CD4-positive, CD25-positive, alpha-beta regulatory T cell (primary cell): ENCODE measurements at regions not wholly inside any gene's neighbourhood (a gene's known extent, or its start where the extent isn't known, plus 50 kb on each side); places are given as distances from the start of the nearest gene placed in this dataset.
A peak's percentile ranks its signal among the peaks of the same experiment; 100 is the strongest.

ENCODE experiments used
- ATAC-seq, 2 donors: fragments of 150-1000 bp; cut with Tn5 transposase; one replicate each; pipeline ENCODE4 v1.10.0; 2021; ENCODE audit warnings: low read depth in 2 of 2, moderate number of reproducible peaks in 2 of 2, moderate library complexity in 1 of 2
- DNase-seq, 3 donors: peaks; one replicate each; pipeline versions ENCODE4 v3.0.0 to v3.0.0-alpha.2; 2012 to 2022; ENCODE audit warnings: mixed read lengths in 1 of 3
- H3K27ac ChIP-seq: one replicate; pipeline ENCODE4 v1.7.0; 2013; ENCODE audit warnings: mild to moderate bottlenecking, low read length; ENCODE audit not compliant: insufficient read depth, poor library complexity, severe bottlenecking
- H3K27me3 ChIP-seq: one replicate; pipeline ENCODE4 v1.7.0; 2013; ENCODE audit warnings: low read length; ENCODE audit not compliant: control insufficient read depth, insufficient read depth
- H3K36me3 ChIP-seq: one replicate; pipeline ENCODE4 v1.7.0; 2013; ENCODE audit warnings: mild to moderate bottlenecking, low read length, moderate library complexity; ENCODE audit not compliant: control insufficient read depth, insufficient read depth
- H3K4me1 ChIP-seq: 2 replicates; pipeline ENCODE4 v1.7.0; 2013; ENCODE audit warnings: mild to moderate bottlenecking, low read length; ENCODE audit not compliant: insufficient read depth, control insufficient read depth, poor library complexity, severe bottlenecking
- H3K4me3 ChIP-seq: one replicate; pipeline ENCODE4 v1.7.0; 2013; ENCODE audit warnings: low read depth, mild to moderate bottlenecking, low read length, moderate library complexity
- H3K9me3 ChIP-seq, 2 experiments: 1 replicate in 1 of 2; 2 replicates in 1 of 2; pipeline ENCODE4 v1.7.0; 2013; ENCODE audit warnings: low read length in 2 of 2, mild to moderate bottlenecking in 1 of 2, moderate library complexity in 1 of 2; ENCODE audit not compliant: control insufficient read depth in 2 of 2
- H3K27ac Mint-ChIP-seq, 3 donors: one replicate each; pipeline ENCODE4 v1.8.0; 2020 to 2022; ENCODE audit warnings: mild to moderate bottlenecking in 3 of 3, mixed read lengths in 3 of 3, moderate library complexity in 2 of 3
- H3K27me3 Mint-ChIP-seq: one replicate; pipeline ENCODE4 v1.8.0; 2022; ENCODE audit warnings: mild to moderate bottlenecking, mixed read lengths
- H3K36me3 Mint-ChIP-seq: one replicate; pipeline ENCODE4 v1.8.0; 2020; ENCODE audit warnings: mixed read lengths
- H3K4me1 Mint-ChIP-seq, 4 donors: one replicate each; pipeline ENCODE4 v1.8.0; 2020 to 2022; ENCODE audit warnings: mixed read lengths in 4 of 4, mild to moderate bottlenecking in 1 of 4
- H3K4me3 Mint-ChIP-seq, 4 donors: one replicate each; pipeline ENCODE4 v1.8.0; 2020 to 2022; ENCODE audit warnings: mild to moderate bottlenecking in 4 of 4, mixed read lengths in 4 of 4, moderate library complexity in 3 of 4
- H3K9me3 Mint-ChIP-seq, 7 donors: one replicate each; pipeline ENCODE4 v1.8.0; 2020 to 2022; ENCODE audit warnings: mixed read lengths in 7 of 7, mild to moderate bottlenecking in 3 of 7, moderate library complexity in 2 of 7

- ATAC-seq (no peak), DNase-seq (no peak)
- no peak overlapping the region for H3K27ac Mint-ChIP-seq
- Histone ChIP-seq H3K36me3 (no peaks in the 10 kb centered on the region), H3K4me1 (no peaks in the 10 kb centered on the region), H3K4me3 (no peak overlapping the region), H3K27me3 (no peaks in the 10 kb centered on the region), H3K27ac (no peak overlapping the region), H3K9me3 (peaks cover 0 to 2% of the 10 kb centered on the region in 2 experiments)
- no peaks in the 10 kb centered on the region for H3K36me3 Mint-ChIP-seq
- H3K4me1 Mint-ChIP-seq = no peaks in the 10 kb centered on the region
- no peak overlapping the region for H3K4me3 Mint-ChIP-seq
- H3K9me3 Mint-ChIP-seq = peaks cover 0 to 22% (median 2%) of the 10 kb centered on the region in 7 donors
- no peaks in the 10 kb centered on the region for H3K27me3 Mint-ChIP-seq
Measured at GRCh38 chr18:42392926-42393325, 437.9 kb downstream of the PIK3C3 start.

GRCh38 chr18:42394238-42394637 lies 439.2 kb downstream of the PIK3C3 start:
- Histone ChIP-seq H3K4me3 (no peak overlapping the region), H3K27ac (no peak overlapping the region), H3K4me1 (no peaks in the 10 kb centered on the region), H3K27me3 (no peaks in the 10 kb centered on the region), H3K9me3 (peaks cover 0 to 2% of the 10 kb centered on the region in 2 experiments), H3K36me3 (no peaks in the 10 kb centered on the region)
- no peaks in the 10 kb centered on the region for H3K36me3 Mint-ChIP-seq
- DNase-seq (no peak), ATAC-seq (no peak)
- H3K27ac Mint-ChIP-seq = no peak overlapping the region
- no peaks in the 10 kb centered on the region for H3K27me3 Mint-ChIP-seq
- peaks cover 0 to 25% (median 2%) of the 10 kb centered on the region in 7 donors for H3K9me3 Mint-ChIP-seq
- H3K4me1 Mint-ChIP-seq = no peaks in the 10 kb centered on the region
- no peak overlapping the region for H3K4me3 Mint-ChIP-seq

GRCh38 chr18:42401131-42401673 lies 446.2 kb downstream of the PIK3C3 start:
- Mint-ChIP-seq H3K27ac (no peak overlapping the region), H3K27me3 (no peaks in the 10 kb centered on the region), H3K4me1 (no peaks in the 10 kb centered on the region), H3K4me3 (no peak overlapping the region), H3K36me3 (no peaks in the 10 kb centered on the region), H3K9me3 (peaks cover 0 to 21% (median 4%) of the 10 kb centered on the region in 7 donors)
- ATAC-seq (no peak), DNase-seq (no peak)
- H3K36me3 ChIP-seq = no peaks in the 10 kb centered on the region
- H3K27me3 ChIP-seq = no peaks in the 10 kb centered on the region
- H3K9me3 ChIP-seq = no peaks in the 10 kb centered on the region
- H3K4me1 ChIP-seq = no peaks in the 10 kb centered on the region
- no peak overlapping the region for H3K4me3 ChIP-seq
- H3K27ac ChIP-seq = no peak overlapping the region

- ATAC-seq = no peak
Measured at GRCh38 chr18:42404151-42404550, 449.1 kb downstream of the PIK3C3 start.

GRCh38 chr18:42409005-42409404 lies 454.0 kb downstream of the PIK3C3 start:
- no peak for ATAC-seq
- Histone ChIP-seq H3K4me3 (no peak overlapping the region), H3K27ac (no peak overlapping the region), H3K27me3 (no peaks in the 10 kb centered on the region), H3K9me3 (no peaks in the 10 kb centered on the region), H3K4me1 (no peaks in the 10 kb centered on the region), H3K36me3 (no peaks in the 10 kb centered on the region)
- no peak overlapping the region for H3K27ac Mint-ChIP-seq
- no peaks in the 10 kb centered on the region for H3K4me1 Mint-ChIP-seq
- no peak for DNase-seq
- peaks cover 3 to 40% (median 9%) of the 10 kb centered on the region in 7 donors for H3K9me3 Mint-ChIP-seq
- H3K36me3 Mint-ChIP-seq = no peaks in the 10 kb centered on the region
- H3K4me3 Mint-ChIP-seq = no peak overlapping the region
- H3K27me3 Mint-ChIP-seq = no peaks in the 10 kb centered on the region

More at GRCh38 chr18:42404151-42404550, 449.1 kb downstream of the PIK3C3 start:
- Histone ChIP-seq H3K4me3 (no peak overlapping the region), H3K4me1 (no peaks in the 10 kb centered on the region), H3K36me3 (no peaks in the 10 kb centered on the region), H3K27me3 (no peaks in the 10 kb centered on the region), H3K27ac (no peak overlapping the region), H3K9me3 (no peaks in the 10 kb centered on the region)
- H3K4me1 Mint-ChIP-seq = no peaks in the 10 kb centered on the region
- peaks cover 0 to 30% (median 5%) of the 10 kb centered on the region in 7 donors for H3K9me3 Mint-ChIP-seq
- H3K4me3 Mint-ChIP-seq = no peak overlapping the region
- DNase-seq = no peak
- H3K27me3 Mint-ChIP-seq = no peaks in the 10 kb centered on the region
- no peak overlapping the region for H3K27ac Mint-ChIP-seq
- no peaks in the 10 kb centered on the region for H3K36me3 Mint-ChIP-seq

GRCh38 chr18:42412281-42412680 lies 457.2 kb downstream of the PIK3C3 start:
- peaks cover 1 to 37% (median 11%) of the 10 kb centered on the region in 7 donors for H3K9me3 Mint-ChIP-seq
- Histone ChIP-seq H3K4me3 (no peak overlapping the region), H3K36me3 (no peaks in the 10 kb centered on the region), H3K9me3 (no peaks in the 10 kb centered on the region), H3K27me3 (no peaks in the 10 kb centered on the region), H3K27ac (no peak overlapping the region), H3K4me1 (no peaks in the 10 kb centered on the region)
- H3K4me3 Mint-ChIP-seq = no peak overlapping the region
- no peak for DNase-seq
- H3K27me3 Mint-ChIP-seq = no peaks in the 10 kb centered on the region
- H3K27ac Mint-ChIP-seq = no peak overlapping the region
- H3K4me1 Mint-ChIP-seq = no peaks in the 10 kb centered on the region
- no peaks in the 10 kb centered on the region for H3K36me3 Mint-ChIP-seq
- ATAC-seq = no peak

GRCh38 chr18:42412896-42413295 lies 457.9 kb downstream of the PIK3C3 start:
- no peak overlapping the region for H3K4me3 ChIP-seq
- DNase-seq (no peak), ATAC-seq (no peak)
- no peak overlapping the region for H3K27ac ChIP-seq
- Mint-ChIP-seq H3K36me3 (no peaks in the 10 kb centered on the region), H3K27ac (peak overlapping the region in 1 of 3 donors; percentile 49), H3K4me3 (no peak overlapping the region), H3K4me1 (no peaks in the 10 kb centered on the region), H3K9me3 (peaks cover 1 to 30% (median 11%) of the 10 kb centered on the region in 7 donors), H3K27me3 (no peaks in the 10 kb centered on the region)
- no peaks in the 10 kb centered on the region for H3K27me3 ChIP-seq
- no peaks in the 10 kb centered on the region for H3K36me3 ChIP-seq
- H3K9me3 ChIP-seq = no peaks in the 10 kb centered on the region
- no peaks in the 10 kb centered on the region for H3K4me1 ChIP-seq

GRCh38 chr18:42413870-42414269 lies 458.8 kb downstream of the PIK3C3 start:
- H3K27ac ChIP-seq = no peak overlapping the region
- no peak overlapping the region for H3K4me3 ChIP-seq
- no peaks in the 10 kb centered on the region for H3K9me3 ChIP-seq
- H3K27me3 Mint-ChIP-seq = no peaks in the 10 kb centered on the region
- no peaks in the 10 kb centered on the region for H3K4me1 ChIP-seq
- peaks cover 0 to 27% (median 11%) of the 10 kb centered on the region in 7 donors for H3K9me3 Mint-ChIP-seq
- no peaks in the 10 kb centered on the region for H3K27me3 ChIP-seq
- no peak overlapping the region for H3K27ac Mint-ChIP-seq
- H3K4me3 Mint-ChIP-seq = no peak overlapping the region
- ATAC-seq (no peak), DNase-seq (no peak)
- H3K36me3 ChIP-seq = no peaks in the 10 kb centered on the region
- no peaks in the 10 kb centered on the region for H3K36me3 Mint-ChIP-seq
- H3K4me1 Mint-ChIP-seq = no peaks in the 10 kb centered on the region
